Naive B cell (primary cell): ENCODE measurements at regions not wholly inside any gene's neighbourhood (a gene's known extent, or its start where the extent isn't known, plus 50 kb on each side); places are given as distances from the start of the nearest gene placed in this dataset.
"Not testable (repeated sequence)": the region's sequence is repeated elsewhere in the genome, so short reads cannot be mapped to it uniquely, and the experiment has no call there.

Source experiments
- ATAC-seq, 2 donors: fragments of 150-1000 bp; cut with Tn5 transposase; 2 replicates each; pipeline ENCODE4 v1.10.0; 2021; ENCODE audit warnings: low read depth in 2 of 2, mild to moderate bottlenecking in 2 of 2, moderate library complexity in 2 of 2
- DNase-seq: peaks from one replicate; pipeline ENCODE4 v3.0.0; 2022
- H3K27ac Mint-ChIP-seq, 6 donors: one replicate each; pipeline ENCODE4 v1.8.0; 2020 to 2022; ENCODE audit warnings: mild to moderate bottlenecking in 6 of 6, mixed read lengths in 6 of 6, moderate library complexity in 5 of 6, inconsistent platforms in 2 of 6
- H3K27me3 Mint-ChIP-seq, 3 donors: one replicate each; pipeline ENCODE4 v1.8.0; 2021 to 2022; ENCODE audit warnings: mixed read lengths in 3 of 3, mild to moderate bottlenecking in 1 of 3
- H3K36me3 Mint-ChIP-seq, 2 donors: one replicate each; pipeline ENCODE4 v1.8.0; 2020 to 2022; ENCODE audit warnings: mixed read lengths in 2 of 2, inconsistent platforms in 1 of 2, mild to moderate bottlenecking in 1 of 2
- H3K4me1 Mint-ChIP-seq, 3 donors: one replicate each; pipeline ENCODE4 v1.8.0; 2020 to 2022; ENCODE audit warnings: mixed read lengths in 3 of 3, inconsistent platforms in 1 of 3, mild to moderate bottlenecking in 1 of 3, moderate library complexity in 1 of 3
- H3K4me3 Mint-ChIP-seq, 8 donors: one replicate each; pipeline ENCODE4 v1.8.0; 2020 to 2022; ENCODE audit warnings: mild to moderate bottlenecking in 8 of 8, mixed read lengths in 8 of 8, moderate library complexity in 8 of 8, inconsistent platforms in 2 of 8
- H3K9me3 Mint-ChIP-seq, 7 donors: one replicate each; pipeline ENCODE4 v1.8.0; 2020 to 2022; ENCODE audit warnings: mixed read lengths in 7 of 7, mild to moderate bottlenecking in 5 of 7, inconsistent platforms in 2 of 7, moderate library complexity in 1 of 7

GRCh38 chr2:175312137-175312536, 130.6 kb upstream of the ATP5MC3 start:
- Mint-ChIP-seq H3K4me1 (no peaks in the 10 kb centered on the region), H3K27me3 (peaks cover 11 to 39% (median 36%) of the 10 kb centered on the region in 3 donors), H3K4me3 (no peak overlapping the region), H3K36me3 (no peaks in the 10 kb centered on the region), H3K9me3 (no peaks in the 10 kb centered on the region), H3K27ac (no peak overlapping the region)
- DNase-seq (no peak), ATAC-seq (no peak)

GRCh38 chr2:175310813-175311504, 129.4 kb upstream of the ATP5MC3 start:
- Mint-ChIP-seq H3K4me3 (no peak overlapping the region), H3K9me3 (no peaks in the 10 kb centered on the region)

GRCh38 chr2:175309799-175310198, 128.3 kb upstream of the ATP5MC3 start:
- H3K36me3 Mint-ChIP-seq, result no peaks in the 10 kb centered on the region
- H3K27ac Mint-ChIP-seq, result no peak overlapping the region
- H3K27me3 Mint-ChIP-seq, result peaks cover 18 to 42% (median 31%) of the 10 kb centered on the region in 3 donors
- no peak overlapping the region for H3K4me3 Mint-ChIP-seq
- no peak for DNase-seq
- no peak for ATAC-seq
- no peaks in the 10 kb centered on the region for H3K4me1 Mint-ChIP-seq
- H3K9me3 Mint-ChIP-seq, result no peaks in the 10 kb centered on the region

More at GRCh38 chr2:175310813-175311504, 129.4 kb upstream of the ATP5MC3 start:
- Mint-ChIP-seq H3K27me3 (peaks cover 11 to 36% (median 33%) of the 10 kb centered on the region in 3 donors), H3K4me1 (no peaks in the 10 kb centered on the region), H3K27ac (peak overlapping the region in 1 of 6 donors; percentile 26), H3K36me3 (no peaks in the 10 kb centered on the region)
- ATAC-seq (peak in 1 of 2 donors; percentile 51), DNase-seq (no peak)

GRCh38 chr2:175308005-175308404, 126.5 kb upstream of the ATP5MC3 start:
- no peak overlapping the region for H3K27ac Mint-ChIP-seq
- ATAC-seq (no peak), DNase-seq (no peak)
- H3K4me1 Mint-ChIP-seq, result no peaks in the 10 kb centered on the region
- peaks cover 25 to 40% (median 34%) of the 10 kb centered on the region in 3 donors for H3K27me3 Mint-ChIP-seq
- H3K9me3 Mint-ChIP-seq, result no peaks in the 10 kb centered on the region
- no peak overlapping the region for H3K4me3 Mint-ChIP-seq
- H3K36me3 Mint-ChIP-seq, result no peaks in the 10 kb centered on the region

GRCh38 chr2:175304541-175304940, 123.0 kb upstream of the ATP5MC3 start:
- no peak overlapping the region for H3K4me3 Mint-ChIP-seq
- ATAC-seq (no peak), DNase-seq (no peak)
- no peaks in the 10 kb centered on the region for H3K9me3 Mint-ChIP-seq
- peaks cover 24 to 35% (median 24%) of the 10 kb centered on the region in 3 donors for H3K27me3 Mint-ChIP-seq
- H3K4me1 Mint-ChIP-seq, result no peaks in the 10 kb centered on the region
- H3K36me3 Mint-ChIP-seq, result no peaks in the 10 kb centered on the region
- H3K27ac Mint-ChIP-seq, result no peak overlapping the region

GRCh38 chr2:175293776-175294175, 112.3 kb upstream of the ATP5MC3 start:
- H3K4me3 Mint-ChIP-seq, result no peak overlapping the region
- no peak overlapping the region for H3K27ac Mint-ChIP-seq
- DNase-seq (no peak), ATAC-seq (no peak)
- no peaks in the 10 kb centered on the region for H3K36me3 Mint-ChIP-seq
- no peaks in the 10 kb centered on the region for H3K4me1 Mint-ChIP-seq
- peaks cover 0 to 19% (median 6%) of the 10 kb centered on the region in 7 donors for H3K9me3 Mint-ChIP-seq
- H3K27me3 Mint-ChIP-seq, result peaks cover 46 to 71% (median 65%) of the 10 kb centered on the region in 3 donors

- H3K4me1 Mint-ChIP-seq, result no peaks in the 10 kb centered on the region
- peaks cover 0 to 16% (median 6%) of the 10 kb centered on the region in 7 donors for H3K9me3 Mint-ChIP-seq
- no peak for DNase-seq
- ATAC-seq, result no peak
- no peak overlapping the region for H3K27ac Mint-ChIP-seq
- no peaks in the 10 kb centered on the region for H3K36me3 Mint-ChIP-seq
- H3K4me3 Mint-ChIP-seq, result peak overlapping the region in 1 of 8 donors; percentile 11
- peaks cover 50 to 76% (median 66%) of the 10 kb centered on the region in 3 donors for H3K27me3 Mint-ChIP-seq
Measured at GRCh38 chr2:175293195-175293594, 111.7 kb upstream of the ATP5MC3 start.

- Mint-ChIP-seq H3K36me3 (no peaks in the 10 kb centered on the region), H3K9me3 (no peaks in the 10 kb centered on the region), H3K4me3 (no peak overlapping the region), H3K27ac (no peak overlapping the region), H3K4me1 (no peaks in the 10 kb centered on the region), H3K27me3 (peaks cover 4 to 21% (median 8%) of the 10 kb centered on the region in 3 donors)
- DNase-seq, result no peak
- ATAC-seq, result no peak
Measured at GRCh38 chr2:175282886-175283285, 101.4 kb upstream of the ATP5MC3 start.

- H3K4me1 Mint-ChIP-seq, result no peaks in the 10 kb centered on the region
- DNase-seq, result peak; percentile 4
- peaks cover 6 to 21% (median 7%) of the 10 kb centered on the region in 3 donors for H3K27me3 Mint-ChIP-seq
- ATAC-seq, result no peak
- H3K36me3 Mint-ChIP-seq, result no peaks in the 10 kb centered on the region
- H3K9me3 Mint-ChIP-seq, result no peaks in the 10 kb centered on the region
- no peak overlapping the region for H3K4me3 Mint-ChIP-seq
- no peak overlapping the region for H3K27ac Mint-ChIP-seq
Measured at GRCh38 chr2:175282300-175282699, 100.8 kb upstream of the ATP5MC3 start.

GRCh38 chr2:175277772-175278171, 96.3 kb upstream of the ATP5MC3 start:
- Mint-ChIP-seq H3K9me3 (no peaks in the 10 kb centered on the region), H3K27ac (no peak overlapping the region), H3K4me1 (no peaks in the 10 kb centered on the region), H3K27me3 (peaks cover 6 to 13% (median 11%) of the 10 kb centered on the region in 3 donors), H3K4me3 (no peak overlapping the region), H3K36me3 (no peaks in the 10 kb centered on the region)
- ATAC-seq, result no peak
- no peak for DNase-seq

- Mint-ChIP-seq H3K4me3 (no peak overlapping the region), H3K36me3 (no peaks in the 10 kb centered on the region), H3K4me1 (no peaks in the 10 kb centered on the region), H3K9me3 (no peaks in the 10 kb centered on the region), H3K27me3 (peaks cover 15 to 18% (median 16%) of the 10 kb centered on the region in 3 donors), H3K27ac (no peak overlapping the region)
- no peak for ATAC-seq
- no peak for DNase-seq
Measured at GRCh38 chr2:175275539-175275938, 94.0 kb upstream of the ATP5MC3 start.

GRCh38 chr2:175259164-175259563, 77.7 kb upstream of the ATP5MC3 start:
- Mint-ChIP-seq H3K27ac (no peak overlapping the region), H3K36me3 (no peaks in the 10 kb centered on the region), H3K27me3 (peaks cover 20 to 33% (median 22%) of the 10 kb centered on the region in 3 donors), H3K9me3 (peaks cover 0 to 8% (median 5%) of the 10 kb centered on the region in 7 donors), H3K4me1 (no peaks in the 10 kb centered on the region), H3K4me3 (no peak overlapping the region)
- ATAC-seq, result no peak
- DNase-seq, result no peak

GRCh38 chr2:175256806-175257585, 75.5 kb upstream of the ATP5MC3 start:
- Mint-ChIP-seq H3K9me3 (peaks cover 0 to 8% (median 5%) of the 10 kb centered on the region in 7 donors), H3K27me3 (peaks cover 31 to 46% (median 34%) of the 10 kb centered on the region in 3 donors), H3K27ac (no peak overlapping the region), H3K4me1 (no peaks in the 10 kb centered on the region), H3K4me3 (no peak overlapping the region), H3K36me3 (no peaks in the 10 kb centered on the region)
- DNase-seq, result no peak
- ATAC-seq, result no peak

GRCh38 chr2:175256391-175256790, 74.9 kb upstream of the ATP5MC3 start:
- not testable (repeated sequence) for H3K4me3 Mint-ChIP-seq, ATAC-seq, H3K27ac Mint-ChIP-seq, H3K36me3 Mint-ChIP-seq, DNase-seq, H3K9me3 Mint-ChIP-seq, H3K4me1 Mint-ChIP-seq
- peaks cover 31 to 43% (median 34%) of the 10 kb centered on the region in 3 donors for H3K27me3 Mint-ChIP-seq
